Mesenchymal stem cell (in vitro differentiated cells and primary cell): ENCODE measurements at regions not wholly inside any gene's neighbourhood (a gene's known extent, or its start where the extent isn't known, plus 50 kb on each side); places are given as distances from the start of the nearest gene placed in this dataset.
"Not testable (repeated sequence)": the region's sequence is repeated elsewhere in the genome, so short reads cannot be mapped to it uniquely, and the experiment has no call there.

Experiments
- DNase-seq: peaks from one replicate; pipeline ENCODE4 v3.0.0-alpha.2; 2013
- H2AFZ ChIP-seq: one replicate; pipeline ENCODE4 v1.6.1; 2013; ENCODE audit warnings: low read depth, mild to moderate bottlenecking, control low read depth, inconsistent platforms, low read length, moderate library complexity
- H2AK5ac ChIP-seq: 2 replicates; pipeline ENCODE4 v1.6.1; 2013; ENCODE audit warnings: low read length, moderate library complexity, mild to moderate bottlenecking, inconsistent platforms; ENCODE audit not compliant: severe bottlenecking
- H2BK120ac ChIP-seq: one replicate; pipeline ENCODE4 v1.6.1; 2013; ENCODE audit warnings: low read depth, mild to moderate bottlenecking, inconsistent platforms, low read length, moderate library complexity
- H2BK12ac ChIP-seq, 2 experiments: one replicate each; pipeline ENCODE4 v1.6.1; 2013; ENCODE audit warnings: inconsistent platforms in 2 of 2, low read length in 2 of 2, mild to moderate bottlenecking in 2 of 2, moderate library complexity in 2 of 2, control low read depth in 1 of 2
- H2BK15ac ChIP-seq: one replicate; pipeline ENCODE4 v1.6.1; 2013; ENCODE audit warnings: mild to moderate bottlenecking, low read depth, inconsistent platforms; ENCODE audit not compliant: poor library complexity, severe bottlenecking
- H2BK5ac ChIP-seq: 2 replicates; pipeline ENCODE4 v1.6.1; 2013; ENCODE audit warnings: low read depth, mild to moderate bottlenecking, low read length, control low read depth, inconsistent platforms; ENCODE audit not compliant: poor library complexity, severe bottlenecking
- H3K14ac ChIP-seq, 2 experiments: one replicate each; pipeline ENCODE4 v1.6.1; 2013; ENCODE audit warnings: inconsistent platforms in 2 of 2, low read length in 2 of 2, control low read depth in 1 of 2, mild to moderate bottlenecking in 1 of 2, moderate library complexity in 1 of 2
- H3K18ac ChIP-seq, 2 experiments: one replicate each; pipeline ENCODE4 v1.6.1; 2013; ENCODE audit warnings: inconsistent platforms in 2 of 2, low read length in 2 of 2, control low read depth in 1 of 2, low read depth in 1 of 2, mild to moderate bottlenecking in 1 of 2
- H3K23ac ChIP-seq, 2 experiments: one replicate each; pipeline ENCODE4 v1.6.1; 2013; ENCODE audit warnings: inconsistent platforms in 2 of 2, low read length in 2 of 2, mild to moderate bottlenecking in 2 of 2, moderate library complexity in 2 of 2, control low read depth in 1 of 2
- H3K27ac ChIP-seq: 2 replicates; pipeline ENCODE4 v1.5.1; 2013; ENCODE audit warnings: mild to moderate bottlenecking, moderate library complexity, low read length, control low read depth, inconsistent platforms; ENCODE audit not compliant: poor library complexity, severe bottlenecking
- H3K27me3 ChIP-seq, 2 experiments: 2 replicates each; pipeline versions ENCODE4 v1.6.1 to v1.7.0; 2013; ENCODE audit warnings: low read length in 2 of 2, mild to moderate bottlenecking in 2 of 2, moderate library complexity in 2 of 2, control low read depth in 1 of 2, inconsistent platforms in 1 of 2; ENCODE audit not compliant: control insufficient read depth in 1 of 2, insufficient read depth in 1 of 2
- H3K36me3 ChIP-seq, 2 experiments: 2 replicates each; pipeline versions ENCODE4 v1.6.1 to v1.7.0; 2013; ENCODE audit warnings: low read length in 2 of 2, control low read depth in 1 of 2, inconsistent platforms in 1 of 2, low read depth in 1 of 2, mild to moderate bottlenecking in 1 of 2; ENCODE audit not compliant: insufficient read depth in 2 of 2, control insufficient read depth in 1 of 2
- H3K4ac ChIP-seq, 2 experiments: one replicate each; pipeline ENCODE4 v1.6.1; 2013; ENCODE audit warnings: inconsistent platforms in 2 of 2, low read length in 2 of 2, mild to moderate bottlenecking in 2 of 2, moderate library complexity in 2 of 2, control low read depth in 1 of 2, low read depth in 1 of 2
- H3K4me1 ChIP-seq: 2 replicates; pipeline ENCODE4 v1.6.1; 2013; ENCODE audit warnings: low read depth, low read length, control low read depth; ENCODE audit not compliant: control insufficient read depth, insufficient read depth
- H3K4me2 ChIP-seq: 2 replicates; pipeline ENCODE4 v1.6.1; 2013; ENCODE audit warnings: low read length, mild to moderate bottlenecking, inconsistent platforms; ENCODE audit not compliant: poor library complexity, severe bottlenecking
- H3K4me3 ChIP-seq, 2 experiments: 2 replicates each; pipeline versions ENCODE4 v1.5.1 to v1.7.0; 2013; ENCODE audit warnings: low read length in 2 of 2, mild to moderate bottlenecking in 2 of 2, control low read depth in 1 of 2, low read depth in 1 of 2; ENCODE audit not compliant: insufficient read depth in 1 of 2
- H3K79me1 ChIP-seq: replicated peaks from 2 replicates; pipeline ENCODE4 v1.6.1; 2013; ENCODE audit warnings: mild to moderate bottlenecking, control low read depth, low read length, inconsistent platforms; ENCODE audit not compliant: poor library complexity, severe bottlenecking
- H3K9ac ChIP-seq: 2 replicates; pipeline ENCODE4 v1.7.0; 2013; ENCODE audit warnings: mild to moderate bottlenecking, low read length, moderate library complexity
- H3K9me3 ChIP-seq: 2 replicates; pipeline ENCODE4 v1.7.0; 2013; ENCODE audit warnings: mild to moderate bottlenecking, low read length; ENCODE audit not compliant: control insufficient read depth
- H4K8ac ChIP-seq: one replicate; pipeline ENCODE4 v1.6.1; 2013; ENCODE audit warnings: inconsistent platforms, mild to moderate bottlenecking, low read length, moderate library complexity
- H4K91ac ChIP-seq: one replicate; pipeline ENCODE4 v1.6.1; 2013; ENCODE audit warnings: mild to moderate bottlenecking, low read length, inconsistent platforms
- WGBS: methylation state at CpG from one replicate; pipeline ENCODE4 v1.1.7; 2013; ENCODE audit warnings: mixed read lengths; 5-methylcytosine and 5-hydroxymethylcytosine counted together

GRCh38 chr11:126133901-126134300 is 71.2 kb upstream of the CDON start:
- 77% methylated on average over 8 of the region's 8 CpGs for WGBS
- Histone ChIP-seq H4K91ac (no peak overlapping the region), H3K18ac (no peak overlapping the region), H3K9ac (no peak overlapping the region), H3K4me1 (peaks cover 9% of the 10 kb centered on the region), H3K36me3 (no peaks in the 10 kb centered on the region), H4K8ac (no peak overlapping the region), H2BK5ac (no peak overlapping the region), H2AK5ac (no peak overlapping the region), H3K27ac (no peak overlapping the region), H3K27me3 (peaks cover 0 to 89% of the 10 kb centered on the region in 2 experiments), H3K4me2 (no peak overlapping the region), H2BK12ac (no peak overlapping the region), H3K23ac (no peak overlapping the region), H3K4me3 (no peak overlapping the region), H2BK15ac (no peak overlapping the region), H2AFZ (no peak overlapping the region), H2BK120ac (no peak overlapping the region), H3K79me1 (no peaks in the 10 kb centered on the region), H3K9me3 (no peaks in the 10 kb centered on the region), H3K4ac (no peak overlapping the region), H3K14ac (no peak overlapping the region)
- no peak for DNase-seq

- Histone ChIP-seq H3K27me3 (peaks cover 0 to 87% of the 10 kb centered on the region in 2 experiments), H3K4me1 (peaks cover 9% of the 10 kb centered on the region), H3K36me3 (no peaks in the 10 kb centered on the region), H2BK5ac (no peak overlapping the region), H3K4me2 (no peak overlapping the region), H4K91ac (no peak overlapping the region), H4K8ac (no peak overlapping the region), H3K4ac (no peak overlapping the region), H2AK5ac (no peak overlapping the region), H3K27ac (no peak overlapping the region), H3K18ac (no peak overlapping the region), H3K4me3 (no peak overlapping the region), H3K79me1 (no peaks in the 10 kb centered on the region), H2BK12ac (no peak overlapping the region), H2BK120ac (no peak overlapping the region), H2BK15ac (no peak overlapping the region), H3K14ac (no peak overlapping the region), H2AFZ (no peak overlapping the region), H3K9ac (peak overlapping the region; percentile 39), H3K23ac (no peak overlapping the region), H3K9me3 (no peaks in the 10 kb centered on the region)
- no peak for DNase-seq
- WGBS = 63% methylated on average over 3 of the region's 3 CpGs
Observed at GRCh38 chr11:126132319-126132718, 69.7 kb upstream of the CDON start.

GRCh38 chr11:126130781-126131180 is 68.1 kb upstream of the CDON start:
- not testable (repeated sequence) for H2BK12ac ChIP-seq, H2BK15ac ChIP-seq, H3K23ac ChIP-seq, H2AK5ac ChIP-seq, H3K27ac ChIP-seq, H3K4me2 ChIP-seq, H3K9ac ChIP-seq, H2BK5ac ChIP-seq, H3K4me1 ChIP-seq, H4K91ac ChIP-seq, H3K14ac ChIP-seq, H3K79me1 ChIP-seq, H2BK120ac ChIP-seq, H2AFZ ChIP-seq, DNase-seq, H3K4ac ChIP-seq, H3K18ac ChIP-seq, H3K9me3 ChIP-seq, H3K36me3 ChIP-seq, H4K8ac ChIP-seq, H3K4me3 ChIP-seq
- WGBS = 90% methylated on average over 9 of the region's 11 CpGs
- H3K27me3 ChIP-seq = peaks cover 0 to 75% of the 10 kb centered on the region in 2 experiments

GRCh38 chr11:126129727-126130671 is 67.3 kb upstream of the CDON start:
- Histone ChIP-seq H3K4me1 (peaks cover 9% of the 10 kb centered on the region), H3K27me3 (peaks cover 0 to 68% of the 10 kb centered on the region in 2 experiments), H3K4me3 (no peak overlapping the region), H3K27ac (no peak overlapping the region), H2AFZ (no peak overlapping the region), H3K14ac (no peak overlapping the region), H2BK5ac (no peak overlapping the region), H3K18ac (no peak overlapping the region), H4K8ac (no peak overlapping the region), H3K9ac (no peak overlapping the region), H3K23ac (no peak overlapping the region), H4K91ac (no peak overlapping the region), H2BK12ac (peak overlapping the region in 1 of 2 experiments; percentile 47), H3K79me1 (no peaks in the 10 kb centered on the region), H2BK120ac (no peak overlapping the region), H3K4me2 (no peak overlapping the region), H2AK5ac (no peak overlapping the region), H3K4ac (no peak overlapping the region), H2BK15ac (no peak overlapping the region), H3K36me3 (peaks cover 0 to 4% of the 10 kb centered on the region in 2 experiments), H3K9me3 (no peaks in the 10 kb centered on the region)
- 73% methylated on average over 12 of the region's 13 CpGs for WGBS
- DNase-seq = peak; percentile 78
